PC-3 (cell line): ENCODE measurements at regions not wholly inside any gene's neighbourhood (a gene's known extent, or its start where the extent isn't known, plus 50 kb on each side); places are given as distances from the start of the nearest gene placed in this dataset.
"Not testable (repeated sequence)": the region's sequence is repeated elsewhere in the genome, so short reads cannot be mapped to it uniquely, and the experiment has no call there.

Experiments
- ATAC-seq: fragments of 200-7000 bp; cut with Tn5 transposase; 2 replicates; pipeline ENCODE4 v1.9.1; 2020; ENCODE audit warnings: mild to moderate bottlenecking, moderate library complexity
- BruUV-seq: library from RNA; stranded (reverse); fragments of 400-500 nt; replicated peaks from 2 replicates; lab custom pipeline; 2021; lab: Mats Ljungman, UMichigan
- CTCF ChIA-PET: fragments of 300-600 bp; sonication (Branson Sonifier 250); formaldehyde crosslinking; loops from one replicate; lab custom pipeline; 2022; ENCODE audit warnings: antibody characterized with exemption; lab: Charles Lee
- POLR2A ChIA-PET: fragments of 300-600 bp; sonication (Branson Sonifier 250); formaldehyde crosslinking; loops from one replicate; lab custom pipeline; 2022; ENCODE audit warnings: antibody characterized with exemption; ENCODE audit not compliant: unreplicated experiment; lab: Charles Lee
- DNase-seq: peaks from one replicate; pipeline ENCODE4 v3.0.0-alpha.2; 2015
- H2AFZ ChIP-seq: fragments of 300-600 bp; sonication (generic); 2 replicates; pipeline ENCODE4 v1.6.0; 2016; ENCODE audit warnings: antibody characterized with exemption, low read length
- H3F3A ChIP-seq: fragments of 300-600 bp; sonication (generic); one replicate; pipeline ENCODE4 v1.6.0; 2017; ENCODE audit warnings: antibody characterized with exemption, low read length, control low read depth, mild to moderate bottlenecking; ENCODE audit not compliant: unreplicated experiment
- H3K27ac ChIP-seq: fragments of 300-600 bp; sonication (generic); 2 replicates; pipeline ENCODE4 v1.5.1; 2016; ENCODE audit warnings: mild to moderate bottlenecking, low read length
- H3K27me3 ChIP-seq: fragments of 300-600 bp; sonication (generic); 2 replicates; pipeline ENCODE4 v1.6.1; 2016; ENCODE audit warnings: low read length, mixed read lengths
- H3K36me3 ChIP-seq: fragments of 300-600 bp; sonication (generic); 2 replicates; pipeline ENCODE4 v1.6.1; 2016; ENCODE audit warnings: low read depth, mixed run types, low read length, mixed read lengths
- H3K4me1 ChIP-seq: fragments of 300-600 bp; sonication (generic); 2 replicates; pipeline ENCODE4 v1.5.1; 2016; ENCODE audit warnings: low read length; ENCODE audit not compliant: insufficient read depth
- H3K4me2 ChIP-seq: fragments of 300-600 bp; sonication (generic); 2 replicates; pipeline ENCODE4 v1.6.0; 2016; ENCODE audit warnings: low read length
- H3K4me3 ChIP-seq: fragments of 300-600 bp; sonication (generic); 2 replicates; pipeline ENCODE4 v1.5.1; 2016; ENCODE audit warnings: mild to moderate bottlenecking, low read length, mixed read lengths
- H3K79me2 ChIP-seq: fragments of 300-600 bp; sonication (generic); 2 replicates; pipeline ENCODE4 v1.6.1; 2017; ENCODE audit warnings: low read length, mixed read lengths
- H3K9ac ChIP-seq: fragments of 300-600 bp; sonication (generic); 2 replicates; pipeline ENCODE4 v1.6.0; 2016; ENCODE audit warnings: mild to moderate bottlenecking, low read length
- H3K9me2 ChIP-seq: fragments of 300-600 bp; sonication (generic); replicated peaks from 2 replicates; pipeline ENCODE4 v1.6.1; 2016; ENCODE audit warnings: mixed run types, low read length, mixed read lengths
- H3K9me3 ChIP-seq: fragments of 300-600 bp; sonication (generic); 2 replicates; pipeline ENCODE4 v1.6.1; 2016; ENCODE audit warnings: low read length, mixed read lengths
- H4K20me1 ChIP-seq: fragments of 300-600 bp; sonication (generic); 2 replicates; pipeline ENCODE4 v1.6.1; 2016; ENCODE audit warnings: low read length, mixed read lengths
- CTCF ChIP-seq: fragments of 300-600 bp; sonication (generic); conservative IDR thresholded peaks from 2 replicates; pipeline ENCODE4 v1.5.1; 2017; ENCODE audit warnings: antibody characterized with exemption, low read depth, mild to moderate bottlenecking, low read length
- EZH2 ChIP-seq: fragments of 300-600 bp; sonication (generic); IDR thresholded peaks from one replicate; pipeline ENCODE4 v1.6.1; 2017; ENCODE audit warnings: antibody characterized with exemption, mild to moderate bottlenecking, low read length; ENCODE audit not compliant: unreplicated experiment
- EZH2phosphoT487 ChIP-seq: fragments of 300-600 bp; sonication (generic); IDR thresholded peaks from 2 replicates; pipeline ENCODE4 v1.6.1; 2018; ENCODE audit warnings: mild to moderate bottlenecking, antibody characterized with exemption, low read length, borderline replicate concordance
- intact Hi-C: fragments of 100-400 bp; cut with micrococcal nuclease; formaldehyde crosslinking; loops from 2 replicates; pipeline ENCODE4 v1.9.0; 2023

DNA sequence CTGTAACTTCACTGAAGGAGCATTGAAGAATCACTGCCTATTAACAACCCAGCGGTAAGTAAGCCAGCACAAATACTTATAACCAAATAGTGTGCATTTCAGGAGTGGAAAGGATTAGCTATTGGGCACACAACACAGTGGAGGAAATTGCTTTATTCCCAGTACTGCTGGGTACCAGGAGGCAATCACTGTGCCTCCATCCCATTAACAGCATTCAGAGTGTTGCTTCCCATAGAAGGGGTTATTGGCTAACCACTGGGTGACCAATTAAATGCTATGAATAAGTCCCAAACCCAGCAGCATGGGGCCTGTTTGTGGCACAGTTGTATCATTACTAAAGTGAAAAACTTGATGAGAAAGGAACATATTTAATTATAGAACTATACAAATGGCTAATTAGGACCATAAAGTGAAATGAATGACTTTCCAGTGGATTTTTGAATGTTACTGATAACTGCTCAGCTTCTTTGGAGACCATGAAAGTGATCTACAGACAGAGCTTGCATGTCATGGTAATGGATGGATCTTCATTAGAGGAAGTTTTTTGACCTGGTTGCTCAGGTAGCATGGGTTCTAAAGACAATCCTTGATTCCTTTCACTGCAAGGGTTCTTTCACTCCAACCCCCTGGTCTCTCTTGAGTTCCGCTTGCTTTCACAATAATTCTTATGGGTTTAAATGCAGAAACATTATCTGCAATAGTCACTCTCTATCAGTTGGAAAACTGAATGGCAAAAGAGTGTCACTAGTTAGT lies 413.3 kb upstream of the RORB start:
- Histone ChIP-seq H2AFZ (no peak overlapping the region), H3K4me2 (no peak overlapping the region), H3K9me2 (no peaks in the 10 kb centered on the region), H3K27ac (no peak overlapping the region), H3K4me3 (no peak overlapping the region), H3K36me3 (no peaks in the 10 kb centered on the region), H3K9ac (no peak overlapping the region), H3K27me3 (no peaks in the 10 kb centered on the region), H3K4me1 (no peaks in the 10 kb centered on the region), H3F3A (no peaks in the 10 kb centered on the region), H3K9me3 (no peaks in the 10 kb centered on the region), H4K20me1 (no peaks in the 10 kb centered on the region), H3K79me2 (no peaks in the 10 kb centered on the region)
- no TSS peak for BruUV-seq
- intact Hi-C loops: no loop called here
- CTCF ChIA-PET: no interaction called here
- DNase-seq (no peak), ATAC-seq (no peak)
- TF ChIP-seq CTCF: no peak
- no peak for TF ChIP-seq EZH2
- no peak for TF ChIP-seq EZH2phosphoT487
- POLR2A ChIA-PET: no interaction called here

- H3K27me3 ChIP-seq, H3K79me2 ChIP-seq, H4K20me1 ChIP-seq, H3F3A ChIP-seq, POLR2A ChIA-PET, H3K9ac ChIP-seq, H3K9me3 ChIP-seq, intact Hi-C loops, H3K4me2 ChIP-seq, H2AFZ ChIP-seq, H3K4me1 ChIP-seq, DNase-seq, H3K27ac ChIP-seq, H3K9me2 ChIP-seq, BruUV-seq, ATAC-seq, CTCF ChIA-PET, H3K4me3 ChIP-seq, H3K36me3 ChIP-seq: not testable (repeated sequence)
Measured at GRCh38 chr9:74085384-74086037, 411.6 kb upstream of the RORB start.

DNA sequence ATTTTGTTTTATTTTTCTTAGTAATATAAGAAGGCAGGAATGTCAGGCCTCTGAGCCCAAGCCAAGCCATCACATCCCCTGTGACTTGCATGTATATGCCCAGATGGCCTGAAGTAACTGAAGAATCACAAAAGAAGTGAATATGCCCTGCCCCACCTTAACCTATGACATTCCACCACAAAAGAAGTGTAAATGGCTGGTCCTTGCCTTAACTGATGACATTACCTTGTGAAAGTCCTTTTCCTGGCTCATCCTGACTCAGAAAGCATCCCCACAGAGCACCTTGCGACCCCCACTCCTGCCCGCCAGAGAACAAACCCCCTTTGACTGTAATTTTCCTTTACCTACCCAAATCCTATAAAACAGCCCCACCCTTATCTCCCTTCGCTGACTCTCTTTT lies 406.2 kb upstream of the RORB start:
- H4K20me1 ChIP-seq, BruUV-seq, H3K27me3 ChIP-seq, H3K4me2 ChIP-seq, intact Hi-C loops, H3K9ac ChIP-seq, DNase-seq, H3K79me2 ChIP-seq, H3K9me3 ChIP-seq, ATAC-seq, H3K36me3 ChIP-seq, POLR2A ChIA-PET, CTCF ChIA-PET, H3K4me3 ChIP-seq, H3K9me2 ChIP-seq, H3K27ac ChIP-seq, H3F3A ChIP-seq, H3K4me1 ChIP-seq, H2AFZ ChIP-seq: not testable (repeated sequence)
